Large intestine (tissue), 3 donors: ENCODE measurements at regions not wholly inside any gene's neighbourhood (a gene's known extent, or its start where the extent isn't known, plus 50 kb on each side); places are given as distances from the start of the nearest gene placed in this dataset.
A peak's percentile ranks its signal among the peaks of the same experiment; 100 is the strongest.

Experiments
- DNase-seq, 2 donors: peaks; one replicate each; pipeline versions ENCODE4 v3.0.0 to v3.0.0-alpha.2; 2013
- H3K27ac ChIP-seq: one replicate; pipeline ENCODE4 v1.5.1; 2013; ENCODE audit warnings: low read length
- H3K27me3 ChIP-seq: 2 replicates; pipeline ENCODE4 v1.6.1; 2013; ENCODE audit warnings: low read length; ENCODE audit not compliant: control insufficient read depth, insufficient read depth
- H3K36me3 ChIP-seq: 2 replicates; pipeline ENCODE4 v1.6.1; 2013; ENCODE audit warnings: low read length; ENCODE audit not compliant: control insufficient read depth, insufficient read depth
- H3K4me1 ChIP-seq: one replicate; pipeline ENCODE4 v1.6.1; 2013; ENCODE audit warnings: low read length; ENCODE audit not compliant: control insufficient read depth, insufficient read depth
- H3K4me3 ChIP-seq: one replicate; pipeline ENCODE4 v1.5.1; 2013; ENCODE audit warnings: low read length
- H3K9me3 ChIP-seq: one replicate; pipeline ENCODE4 v1.6.1; 2013; ENCODE audit warnings: mild to moderate bottlenecking, low read depth, low read length, moderate library complexity; ENCODE audit not compliant: control insufficient read depth
- WGBS: methylation state at CpG from one replicate; pipeline ENCODE4 v1.1.5; 2013; ENCODE audit warnings: low lambda C conversion rate; ENCODE audit not compliant: insufficient coverage; 5-methylcytosine and 5-hydroxymethylcytosine counted together

- Histone ChIP-seq H3K36me3 (no peaks in the 10 kb centered on the region), H3K4me3 (no peak overlapping the region), H3K27ac (no peak overlapping the region), H3K4me1 (no peaks in the 10 kb centered on the region), H3K27me3 (no peaks in the 10 kb centered on the region), H3K9me3 (no peaks in the 10 kb centered on the region)
- no peak for DNase-seq
- 100% methylated on average over 1 of the region's 5 CpGs for WGBS
These were observed 112.8 kb upstream of the NAP1L1 start for GRCh38 chr12:76197283-76197682.

DNA sequence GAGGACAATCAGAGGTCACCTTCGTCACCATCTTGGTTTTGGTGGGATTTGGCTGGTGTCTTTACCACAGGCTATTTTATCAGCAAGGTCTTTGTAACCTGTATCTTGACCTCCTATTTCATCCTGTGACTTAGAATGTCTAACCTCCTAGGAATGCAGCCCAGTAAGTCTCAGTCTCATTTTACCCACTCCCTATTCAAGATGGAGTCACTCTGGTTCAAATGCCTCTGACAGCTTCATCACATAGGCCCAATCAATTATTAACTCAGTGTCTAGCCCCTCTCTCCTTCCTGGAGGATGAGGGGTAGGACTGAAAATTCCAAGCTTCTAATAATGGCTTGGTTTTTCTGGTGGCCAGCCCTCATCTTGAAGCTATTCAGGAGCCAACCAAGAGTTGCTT lies 111.4 kb upstream of the NAP1L1 start:
- no CpG with 5 or more reads among the region's 1 CpG for WGBS

GRCh38 chr12:76194724-76195123 lies 110.2 kb upstream of the NAP1L1 start:
- H3K4me1 ChIP-seq = peaks cover 8% of the 10 kb centered on the region
- H3K9me3 ChIP-seq = no peaks in the 10 kb centered on the region
- no peaks in the 10 kb centered on the region for H3K27me3 ChIP-seq
- DNase-seq = no peak
- H3K36me3 ChIP-seq = no peaks in the 10 kb centered on the region
- H3K4me3 ChIP-seq = no peak overlapping the region
- no peak overlapping the region for H3K27ac ChIP-seq

More for the DNA sequence above, 111.4 kb upstream of the NAP1L1 start:
- no peaks in the 10 kb centered on the region for H3K9me3 ChIP-seq
- no peaks in the 10 kb centered on the region for H3K27me3 ChIP-seq
- no peak overlapping the region for H3K4me3 ChIP-seq
- DNase-seq = no peak
- H3K4me1 ChIP-seq = no peaks in the 10 kb centered on the region
- no peaks in the 10 kb centered on the region for H3K36me3 ChIP-seq
- no peak overlapping the region for H3K27ac ChIP-seq

GRCh38 chr12:76193961-76194360 lies 109.5 kb upstream of the NAP1L1 start:
- no CpG with 5 or more reads among the region's 4 CpGs for WGBS

DNA sequence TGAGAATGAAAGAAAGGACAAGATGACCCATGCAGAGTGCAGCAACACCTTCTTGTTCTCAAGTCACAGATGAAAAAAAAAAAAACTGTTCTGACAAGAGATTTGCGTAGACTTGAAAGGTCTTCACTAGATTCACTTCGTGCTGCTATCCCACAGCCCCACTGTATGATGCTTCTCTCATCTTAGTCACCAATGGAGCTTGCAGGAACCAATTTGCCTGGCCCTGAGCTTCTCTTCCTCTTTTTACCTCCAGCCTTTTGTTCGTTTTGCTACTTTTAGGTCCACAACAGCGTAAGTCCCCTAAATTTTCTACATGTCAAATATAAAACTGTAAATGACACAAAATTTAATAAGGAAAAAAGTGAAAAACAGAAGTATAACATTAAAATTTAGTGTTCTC lies 107.9 kb upstream of the NAP1L1 start:
- H3K9me3 ChIP-seq = no peaks in the 10 kb centered on the region
- WGBS = 80% methylated on average over 1 of the region's 4 CpGs
- H3K4me3 ChIP-seq = no peak overlapping the region
- H3K27me3 ChIP-seq = no peaks in the 10 kb centered on the region
- no peak for DNase-seq
- no peaks in the 10 kb centered on the region for H3K36me3 ChIP-seq
- no peak overlapping the region for H3K27ac ChIP-seq
- H3K4me1 ChIP-seq = peaks cover 12% of the 10 kb centered on the region

More at GRCh38 chr12:76193961-76194360, 109.5 kb upstream of the NAP1L1 start:
- no peak overlapping the region for H3K27ac ChIP-seq
- peaks cover 12% of the 10 kb centered on the region for H3K4me1 ChIP-seq
- H3K36me3 ChIP-seq = no peaks in the 10 kb centered on the region
- no peak overlapping the region for H3K4me3 ChIP-seq
- no peak for DNase-seq
- no peaks in the 10 kb centered on the region for H3K27me3 ChIP-seq
- no peaks in the 10 kb centered on the region for H3K9me3 ChIP-seq

DNA sequence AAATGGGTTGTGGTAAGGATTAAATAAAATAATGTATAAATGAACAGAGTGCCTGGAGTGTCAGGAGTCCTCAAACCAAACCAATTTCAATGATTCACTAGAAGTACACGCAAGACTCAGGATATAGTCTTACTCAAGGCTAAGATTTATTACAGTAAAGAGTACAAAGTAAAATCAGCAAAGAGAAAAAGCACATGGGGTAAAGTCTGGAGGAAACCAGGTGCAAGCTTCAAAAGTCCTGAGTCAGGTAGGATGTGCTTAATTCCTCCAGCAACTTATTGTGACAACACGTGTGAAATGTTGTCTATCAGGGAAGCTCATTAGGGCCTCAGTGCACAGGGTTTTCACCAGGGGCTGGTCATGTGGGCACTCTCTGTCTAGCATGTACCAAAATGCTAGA lies 105.8 kb upstream of the NAP1L1 start:
- peaks cover 12% of the 10 kb centered on the region for H3K4me1 ChIP-seq
- no peaks in the 10 kb centered on the region for H3K27me3 ChIP-seq
- H3K27ac ChIP-seq = peak overlapping the region; percentile 68
- no CpG with 5 or more reads among the region's 2 CpGs for WGBS
- H3K4me3 ChIP-seq = no peak overlapping the region
- DNase-seq = peak; percentile 67 to 89
- no peaks in the 10 kb centered on the region for H3K36me3 ChIP-seq
- H3K9me3 ChIP-seq = no peaks in the 10 kb centered on the region

DNA sequence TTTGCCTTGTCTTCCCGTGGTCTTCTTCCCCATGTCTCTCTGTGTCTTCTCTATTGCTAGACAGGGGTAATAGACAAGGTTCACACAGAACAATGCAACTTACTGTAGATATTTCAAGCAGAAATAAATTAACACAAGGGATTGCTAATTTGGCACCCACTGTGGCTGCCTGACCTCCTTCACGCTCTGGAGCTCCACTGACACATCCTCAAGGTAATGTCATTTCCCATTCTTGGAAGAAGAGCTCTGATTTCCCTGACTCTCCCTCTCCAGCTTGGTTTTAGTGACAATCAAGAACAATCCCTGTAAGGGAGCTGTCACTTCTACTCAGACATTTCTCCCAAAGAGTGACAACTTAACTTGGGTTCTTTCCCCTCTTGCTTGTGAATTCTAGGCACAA lies 105.4 kb upstream of the NAP1L1 start:
- Histone ChIP-seq H3K27ac (peak overlapping the region; percentile 68), H3K36me3 (no peaks in the 10 kb centered on the region), H3K4me1 (peaks cover 12% of the 10 kb centered on the region), H3K27me3 (no peaks in the 10 kb centered on the region), H3K4me3 (no peak overlapping the region), H3K9me3 (no peaks in the 10 kb centered on the region)
- 100% methylated on average over 1 of the region's 2 CpGs for WGBS
- no peak for DNase-seq

DNA sequence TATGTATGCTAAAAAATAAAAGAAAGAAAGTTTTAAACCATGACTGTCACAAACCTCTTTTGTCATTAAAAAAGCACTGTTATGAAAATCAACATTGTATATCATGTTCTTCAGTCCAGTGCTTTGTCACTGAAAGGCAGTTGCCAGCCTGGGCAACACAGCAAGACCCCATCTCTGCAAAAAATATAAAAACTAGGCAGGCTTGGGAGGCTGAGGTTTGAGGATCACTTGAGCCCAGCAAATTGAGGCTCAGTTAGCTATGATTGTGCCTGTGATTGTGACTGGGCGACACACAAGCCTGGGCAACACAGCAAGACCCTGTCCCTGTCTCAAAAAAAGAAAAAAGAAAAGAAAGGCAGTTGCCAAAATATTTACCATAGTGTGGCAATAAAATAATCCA lies 102.7 kb upstream of the NAP1L1 start:
- H3K4me3 ChIP-seq = no peak overlapping the region
- peaks cover 12% of the 10 kb centered on the region for H3K4me1 ChIP-seq
- H3K36me3 ChIP-seq = no peaks in the 10 kb centered on the region
- H3K27ac ChIP-seq = no peak overlapping the region
- DNase-seq = no peak
- WGBS = no CpG with 5 or more reads among the region's 1 CpG
- no peaks in the 10 kb centered on the region for H3K27me3 ChIP-seq
- H3K9me3 ChIP-seq = no peaks in the 10 kb centered on the region

GRCh38 chr12:76186131-76186906 lies 101.8 kb upstream of the NAP1L1 start:
- no peak overlapping the region for H3K27ac ChIP-seq
- no peaks in the 10 kb centered on the region for H3K27me3 ChIP-seq
- DNase-seq = no peak
- peaks cover 12% of the 10 kb centered on the region for H3K4me1 ChIP-seq
- H3K9me3 ChIP-seq = no peaks in the 10 kb centered on the region
- H3K36me3 ChIP-seq = no peaks in the 10 kb centered on the region
- no CpG with 5 or more reads among the region's 6 CpGs for WGBS
- no peak overlapping the region for H3K4me3 ChIP-seq

GRCh38 chr12:76183459-76184186 lies 99.1 kb upstream of the NAP1L1 start:
- DNase-seq = no peak
- WGBS = 80% methylated on average over 1 of the region's 4 CpGs

More at GRCh38 chr12:76183459-76184186, 99.1 kb upstream of the NAP1L1 start:
- Histone ChIP-seq H3K27ac (no peak overlapping the region), H3K4me3 (no peak overlapping the region), H3K4me1 (no peaks in the 10 kb centered on the region), H3K27me3 (no peaks in the 10 kb centered on the region), H3K9me3 (no peaks in the 10 kb centered on the region), H3K36me3 (no peaks in the 10 kb centered on the region)
